PFSK-1 (cell line): ENCODE measurements at regions not wholly inside any gene's neighbourhood (a gene's known extent, or its start where the extent isn't known, plus 50 kb on each side); places are given as distances from the start of the nearest gene placed in this dataset.

ENCODE experiments used
- FOXP2 ChIP-seq: optimal IDR thresholded peaks from 2 replicates; pipeline ENCODE3; 2011; ENCODE audit warnings: borderline replicate concordance, control low read depth, inconsistent platforms; ENCODE audit not compliant: insufficient read depth; ENCODE audit errors: extremely low read length, extremely low read depth
- POLR2AphosphoS5 ChIP-seq: IDR thresholded peaks from 2 replicates; pipeline ENCODE4 v1.6.1; 2012; ENCODE audit warnings: low read depth, mild to moderate bottlenecking, control low read depth, low read length, moderate library complexity
- SIN3A ChIP-seq: IDR thresholded peaks from 2 replicates; pipeline ENCODE4 v1.6.1; 2012; ENCODE audit warnings: mild to moderate bottlenecking, low read length, moderate library complexity, borderline replicate concordance; ENCODE audit not compliant: insufficient read depth
- TAF1 ChIP-seq: IDR thresholded peaks from 2 replicates; pipeline ENCODE4 v1.6.1; 2012; ENCODE audit warnings: low read length, control low read depth, borderline replicate concordance; ENCODE audit not compliant: insufficient read depth
- TF ChIP-seq, protein P1 (sequence below), 2 experiments: IDR thresholded peaks; 2 replicates each; pipeline versions ENCODE4 v1.6.1 to v1.8.0; 2011 to 2012; ENCODE audit warnings: low read depth in 2 of 2, low read length in 2 of 2, control low read depth in 1 of 2, inconsistent platforms in 1 of 2, mild to moderate bottlenecking in 1 of 2, moderate library complexity in 1 of 2; ENCODE audit not compliant: insufficient read depth in 1 of 2

DNA sequence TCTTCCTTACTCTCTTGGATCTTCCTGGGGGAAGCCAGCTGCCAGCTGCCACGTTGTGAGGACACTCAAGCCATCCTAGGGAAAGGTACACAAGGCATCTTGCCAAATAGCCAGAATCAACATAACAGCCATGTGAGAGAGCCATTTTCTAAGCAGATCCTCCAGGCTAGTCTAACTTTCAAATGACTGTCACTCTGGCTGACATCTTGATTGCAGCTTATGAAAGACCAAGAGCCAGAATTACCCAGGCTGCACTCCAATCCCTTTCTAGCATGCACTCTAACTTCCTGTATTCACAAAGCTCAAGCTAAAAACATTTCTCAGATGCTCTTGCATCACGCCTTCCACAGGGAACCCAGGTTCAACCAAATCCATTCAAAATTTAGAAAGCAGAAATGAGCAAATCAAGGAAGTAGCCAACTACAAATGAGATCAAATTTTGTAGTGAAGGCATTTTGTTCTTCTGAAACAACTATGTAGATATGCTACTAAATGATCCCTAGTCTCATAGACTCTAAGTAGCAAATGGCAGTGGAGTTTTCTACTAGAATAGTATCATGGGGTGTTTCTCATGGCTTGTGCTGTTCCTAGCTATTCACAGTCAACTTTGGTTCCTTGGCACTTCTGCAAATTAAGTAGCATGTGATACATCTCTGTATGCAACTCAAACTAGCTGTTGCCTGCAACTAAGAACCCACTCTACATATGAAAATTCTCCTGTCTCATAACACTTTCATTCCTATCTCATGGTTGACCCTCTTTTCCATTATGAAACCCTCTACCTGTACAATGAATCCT, 281.9 kb downstream of the ZEB2 start:
- TF ChIP-seq SIN3A (no peak), POLR2AphosphoS5 (no peak), TAF1 (no peak), FOXP2 (no peak)
- TF ChIP-seq, protein P1, sequence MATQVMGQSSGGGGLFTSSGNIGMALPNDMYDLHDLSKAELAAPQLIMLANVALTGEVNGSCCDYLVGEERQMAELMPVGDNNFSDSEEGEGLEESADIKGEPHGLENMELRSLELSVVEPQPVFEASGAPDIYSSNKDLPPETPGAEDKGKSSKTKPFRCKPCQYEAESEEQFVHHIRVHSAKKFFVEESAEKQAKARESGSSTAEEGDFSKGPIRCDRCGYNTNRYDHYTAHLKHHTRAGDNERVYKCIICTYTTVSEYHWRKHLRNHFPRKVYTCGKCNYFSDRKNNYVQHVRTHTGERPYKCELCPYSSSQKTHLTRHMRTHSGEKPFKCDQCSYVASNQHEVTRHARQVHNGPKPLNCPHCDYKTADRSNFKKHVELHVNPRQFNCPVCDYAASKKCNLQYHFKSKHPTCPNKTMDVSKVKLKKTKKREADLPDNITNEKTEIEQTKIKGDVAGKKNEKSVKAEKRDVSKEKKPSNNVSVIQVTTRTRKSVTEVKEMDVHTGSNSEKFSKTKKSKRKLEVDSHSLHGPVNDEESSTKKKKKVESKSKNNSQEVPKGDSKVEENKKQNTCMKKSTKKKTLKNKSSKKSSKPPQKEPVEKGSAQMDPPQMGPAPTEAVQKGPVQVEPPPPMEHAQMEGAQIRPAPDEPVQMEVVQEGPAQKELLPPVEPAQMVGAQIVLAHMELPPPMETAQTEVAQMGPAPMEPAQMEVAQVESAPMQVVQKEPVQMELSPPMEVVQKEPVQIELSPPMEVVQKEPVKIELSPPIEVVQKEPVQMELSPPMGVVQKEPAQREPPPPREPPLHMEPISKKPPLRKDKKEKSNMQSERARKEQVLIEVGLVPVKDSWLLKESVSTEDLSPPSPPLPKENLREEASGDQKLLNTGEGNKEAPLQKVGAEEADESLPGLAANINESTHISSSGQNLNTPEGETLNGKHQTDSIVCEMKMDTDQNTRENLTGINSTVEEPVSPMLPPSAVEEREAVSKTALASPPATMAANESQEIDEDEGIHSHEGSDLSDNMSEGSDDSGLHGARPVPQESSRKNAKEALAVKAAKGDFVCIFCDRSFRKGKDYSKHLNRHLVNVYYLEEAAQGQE (IDR thresholded peaks at IDR 0.05; ENCODE audit: insufficient read depth in 1 of 2, low read depth in 2 of 2, low read length in 2 of 2) = no peak

DNA sequence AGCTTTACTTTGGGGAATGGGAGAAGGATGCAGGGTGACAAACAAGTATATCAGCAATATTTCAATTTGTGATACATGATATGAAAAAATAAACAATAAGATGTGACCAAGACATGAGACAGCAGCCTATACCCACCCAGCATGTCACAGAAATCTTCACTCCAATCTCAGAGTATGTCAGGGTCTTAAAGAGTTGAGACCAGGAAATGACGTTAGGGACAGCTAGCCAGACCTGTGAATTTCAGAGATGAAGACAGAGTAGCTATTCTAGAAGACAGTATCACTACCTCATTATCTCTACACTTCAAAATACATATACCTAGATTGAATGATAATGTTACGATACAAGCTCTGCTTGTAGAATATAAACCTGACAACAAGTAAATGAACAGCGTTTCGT, 282.8 kb downstream of the ZEB2 start:
- TF ChIP-seq POLR2AphosphoS5 = no peak
- TF ChIP-seq SIN3A = no peak

DNA sequence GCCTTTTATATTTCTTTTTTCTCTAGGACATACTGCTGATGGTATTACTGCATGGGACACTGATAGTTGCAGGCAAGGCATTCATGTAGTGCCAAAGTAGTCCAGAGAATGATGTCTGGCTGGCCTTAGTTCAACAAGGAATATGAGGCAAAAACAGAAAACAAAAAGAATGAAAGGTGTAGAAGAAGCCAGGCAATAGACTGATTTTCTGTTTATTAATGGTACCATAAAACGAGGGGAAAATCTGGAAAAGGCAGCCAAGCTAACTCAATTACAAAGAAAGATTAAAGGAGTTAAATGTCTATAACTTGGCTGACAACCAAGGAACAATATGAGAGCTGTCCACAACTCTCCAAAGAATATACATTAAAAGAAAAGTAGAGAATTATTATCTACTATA, 284.9 kb downstream of the ZEB2 start:
- TF ChIP-seq, protein P1 (IDR thresholded peaks at IDR 0.05; ENCODE audit: insufficient read depth in 1 of 2, low read depth in 2 of 2, low read length in 2 of 2) = no peak
- TF ChIP-seq FOXP2 (no peak), TAF1 (no peak), SIN3A (no peak), POLR2AphosphoS5 (no peak)

DNA sequence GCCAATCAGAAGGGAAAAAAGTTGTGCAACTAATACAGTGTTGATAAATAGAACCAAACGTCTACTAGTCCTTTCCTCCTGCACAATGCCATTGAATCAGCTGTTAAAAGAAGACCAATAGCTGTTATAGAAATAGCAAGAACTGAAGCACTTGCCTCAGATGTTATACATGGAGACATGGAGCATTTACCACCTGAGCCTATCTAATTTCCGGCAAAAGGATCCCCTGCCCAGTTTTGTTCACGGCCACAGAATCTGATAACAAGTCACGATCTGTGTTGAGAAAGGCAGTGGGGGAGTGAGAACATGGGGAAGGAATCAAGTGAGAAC, 285.4 kb downstream of the ZEB2 start:
- TF ChIP-seq, protein P1 (IDR thresholded peaks at IDR 0.05; ENCODE audit: insufficient read depth in 1 of 2, low read depth in 2 of 2, low read length in 2 of 2) = no peak
- TF ChIP-seq POLR2AphosphoS5 = no peak
- no peak for TF ChIP-seq TAF1
- no peak for TF ChIP-seq SIN3A
- TF ChIP-seq FOXP2 = no peak

DNA sequence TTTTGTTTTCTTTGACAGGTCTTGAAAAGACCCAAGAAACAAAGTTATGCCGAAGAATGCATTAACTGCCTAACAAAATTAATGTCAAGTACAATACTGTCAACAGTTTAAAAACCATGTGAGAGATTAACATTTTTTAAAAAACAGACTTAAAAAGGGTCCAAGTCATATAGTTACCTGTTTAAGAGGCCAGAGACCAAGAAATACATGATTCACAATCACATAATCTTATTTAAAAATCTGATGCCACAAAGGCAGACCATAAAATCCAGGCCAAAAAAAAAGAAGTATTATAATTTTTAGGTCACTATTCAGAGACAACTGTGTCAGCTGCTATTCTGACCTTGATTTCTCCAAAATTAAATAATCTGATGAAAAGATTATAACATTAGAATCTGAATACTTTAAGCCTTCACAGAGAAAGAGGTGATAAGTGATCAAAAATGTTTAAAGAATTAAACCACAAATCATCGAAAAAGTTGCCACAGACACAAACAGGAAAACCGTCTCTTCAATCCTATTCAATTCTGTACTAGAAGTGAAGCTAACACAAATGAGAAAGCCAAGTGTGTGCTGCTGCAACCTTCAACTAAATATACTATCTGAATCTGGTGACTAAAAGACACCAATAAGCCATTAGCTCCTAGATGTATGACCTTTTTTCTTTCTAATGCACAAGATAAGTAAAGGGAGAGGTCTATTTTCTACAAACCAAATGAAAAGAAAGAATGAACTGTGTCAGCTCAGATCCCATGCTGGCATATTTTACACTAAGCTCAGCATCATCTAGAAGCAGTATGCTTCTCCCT, 286.0 kb downstream of the ZEB2 start:
- TF ChIP-seq, protein P1 (IDR thresholded peaks at IDR 0.05; ENCODE audit: insufficient read depth in 1 of 2, low read depth in 2 of 2, low read length in 2 of 2) = no peak
- TF ChIP-seq TAF1 (no peak), FOXP2 (no peak), SIN3A (no peak), POLR2AphosphoS5 (no peak)
